SK-N-MC (cell line): ENCODE measurements at regions not wholly inside any gene's neighbourhood (a gene's known extent, or its start where the extent isn't known, plus 50 kb on each side); places are given as distances from the start of the nearest gene placed in this dataset.

Experiments
- DNase-seq: peaks from one replicate; pipeline ENCODE4 v3.0.0-alpha.2; 2011; ENCODE audit warnings: low read depth, low spot score
- H3K27ac ChIP-seq: fragments of 200-600 bp; sonication (generic); 2 replicates; pipeline ENCODE4 v1.5.1; 2016; ENCODE audit warnings: mixed run types
- H3K36me3 ChIP-seq: fragments of 200-600 bp; sonication (generic); 2 replicates; pipeline ENCODE4 v1.6.1; 2017; ENCODE audit warnings: antibody characterized with exemption, low read length, mixed read lengths; ENCODE audit not compliant: insufficient read depth
- H3K4me3 ChIP-seq: fragments of 200-600 bp; sonication (generic); 2 replicates; pipeline ENCODE4 v1.5.1; 2016
- H3K9ac ChIP-seq: fragments of 200-600 bp; sonication (generic); 2 replicates; pipeline ENCODE4 v1.8.0; 2017; ENCODE audit warnings: mixed run types, mixed read lengths; ENCODE audit not compliant: insufficient read length
- H3K9me3 ChIP-seq: fragments of 200-600 bp; sonication (generic); 2 replicates; pipeline ENCODE4 v1.6.1; 2017; ENCODE audit warnings: low read depth, mild to moderate bottlenecking, antibody characterized with exemption, low read length, moderate library complexity, mixed read lengths
- EZH2 ChIP-seq: fragments of 200-600 bp; sonication (generic); IDR thresholded peaks from one replicate; pipeline ENCODE4 v1.6.1; 2017; ENCODE audit warnings: antibody characterized with exemption
- FOXP2 ChIP-seq: optimal IDR thresholded peaks from 2 replicates; pipeline ENCODE3; 2011; ENCODE audit warnings: mild to moderate bottlenecking, moderate library complexity; ENCODE audit not compliant: insufficient read depth; ENCODE audit errors: extremely low read length, control extremely low read depth
- POLR2AphosphoS5 ChIP-seq: IDR thresholded peaks from 2 replicates; pipeline ENCODE4 v1.6.1; 2012; ENCODE audit warnings: mild to moderate bottlenecking, low read depth, low read length, borderline replicate concordance

GRCh38 chr2:382728-383022 is 94.8 kb upstream of the ALKAL2 start:
- TF ChIP-seq POLR2AphosphoS5, result no peak
- no peak for TF ChIP-seq FOXP2
- TF ChIP-seq EZH2, result no peak
- no peak for DNase-seq
- Histone ChIP-seq H3K27ac (no peak overlapping the region), H3K9me3 (no peaks in the 10 kb centered on the region), H3K36me3 (no peaks in the 10 kb centered on the region), H3K9ac (no peak overlapping the region), H3K4me3 (no peak overlapping the region)

DNA sequence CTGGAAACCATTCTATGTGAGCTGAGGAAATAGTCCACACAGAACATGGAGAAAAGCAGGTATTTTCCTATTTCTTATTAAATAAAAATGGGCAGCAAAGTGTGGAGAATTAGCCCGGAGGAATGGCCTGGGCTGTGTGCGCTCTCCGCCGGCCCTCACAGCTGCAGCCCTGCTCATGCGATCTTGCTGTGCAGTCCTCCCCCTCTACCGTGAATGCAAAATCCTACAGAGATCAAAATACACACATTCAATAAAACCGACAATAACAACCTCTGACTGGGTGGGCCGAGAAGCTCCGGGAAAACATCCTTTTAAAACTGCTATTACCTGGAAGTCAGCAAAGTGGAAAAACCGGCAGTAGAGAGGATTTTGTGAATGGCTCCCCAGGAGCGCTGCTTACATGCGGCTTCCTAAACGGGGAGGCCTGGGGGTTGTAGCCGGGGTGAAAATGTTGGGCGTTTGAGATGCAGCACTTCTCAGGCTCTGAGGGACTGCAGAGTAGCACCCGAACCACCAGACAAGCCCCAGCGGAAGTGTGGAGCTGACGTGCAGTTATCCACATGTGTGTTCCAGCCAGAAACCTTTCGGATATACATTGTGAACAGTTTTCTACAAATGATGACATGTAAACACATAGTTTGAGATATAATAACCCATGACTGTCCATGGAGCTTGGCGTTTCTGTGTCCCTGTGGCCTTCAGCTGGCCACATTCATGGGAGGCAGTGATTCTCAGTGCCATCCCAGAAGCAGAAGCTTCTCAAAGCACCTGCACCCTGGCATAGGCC is 94.2 kb upstream of the ALKAL2 start:
- Histone ChIP-seq H3K36me3 (no peaks in the 10 kb centered on the region), H3K9ac (no peak overlapping the region), H3K4me3 (no peak overlapping the region), H3K27ac (no peak overlapping the region), H3K9me3 (no peaks in the 10 kb centered on the region)
- no peak for DNase-seq
- TF ChIP-seq FOXP2 (no peak), POLR2AphosphoS5 (no peak), EZH2 (no peak)

DNA sequence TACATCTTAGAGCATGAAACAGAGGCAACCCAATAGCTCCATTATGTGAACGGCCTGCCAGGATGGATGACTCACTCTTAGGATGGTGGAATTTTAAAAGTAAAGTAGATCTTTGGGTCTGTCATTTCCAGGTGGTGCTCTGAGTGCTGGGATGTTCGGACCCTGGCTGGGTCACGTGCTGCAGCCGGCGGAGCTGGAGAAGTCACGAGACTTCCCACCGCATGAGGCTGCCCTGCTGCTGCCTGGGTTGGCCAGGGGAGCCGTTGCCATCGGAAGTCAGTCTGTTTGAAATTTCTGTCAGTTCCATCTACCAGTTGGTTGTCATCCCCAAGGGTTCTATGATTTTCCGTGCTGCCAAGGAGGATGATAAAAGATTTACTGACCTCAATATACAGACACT is 93.3 kb upstream of the ALKAL2 start:
- H3K4me3 ChIP-seq, result no peak overlapping the region
- TF ChIP-seq EZH2 (no peak), FOXP2 (no peak), POLR2AphosphoS5 (no peak)
- H3K9me3 ChIP-seq, result no peaks in the 10 kb centered on the region
- H3K27ac ChIP-seq, result no peak overlapping the region
- no peak for DNase-seq
- H3K36me3 ChIP-seq, result no peaks in the 10 kb centered on the region
- no peak overlapping the region for H3K9ac ChIP-seq

DNA sequence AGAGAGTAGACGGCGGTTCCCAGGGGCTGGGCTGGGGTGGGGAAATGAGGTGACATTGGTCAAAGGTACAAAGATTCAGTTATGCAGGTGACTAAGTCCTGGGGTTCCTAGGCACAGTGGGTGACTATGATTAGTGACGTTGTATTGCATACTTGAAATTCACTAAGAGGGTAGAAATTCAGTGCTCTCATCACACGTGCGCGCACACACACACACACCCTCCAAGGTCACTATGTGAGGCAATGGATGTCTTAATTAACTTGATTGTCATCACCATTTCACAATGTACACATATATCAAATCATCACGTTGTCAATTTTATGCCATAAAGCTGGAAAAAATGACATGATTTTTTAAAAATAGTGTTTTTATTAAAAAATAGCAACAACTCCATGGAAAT is 92.9 kb upstream of the ALKAL2 start:
- DNase-seq, result no peak
- no peak overlapping the region for H3K27ac ChIP-seq
- H3K9me3 ChIP-seq, result no peaks in the 10 kb centered on the region
- no peaks in the 10 kb centered on the region for H3K36me3 ChIP-seq
- TF ChIP-seq FOXP2, result no peak
- no peak for TF ChIP-seq EZH2
- no peak for TF ChIP-seq POLR2AphosphoS5
- no peak overlapping the region for H3K9ac ChIP-seq
- no peak overlapping the region for H3K4me3 ChIP-seq

GRCh38 chr2:380221-380620 is 92.3 kb upstream of the ALKAL2 start:
- H3K9ac ChIP-seq, result no peak overlapping the region
- H3K27ac ChIP-seq, result no peak overlapping the region
- no peak for DNase-seq
- no peaks in the 10 kb centered on the region for H3K9me3 ChIP-seq
- H3K4me3 ChIP-seq, result no peak overlapping the region
- TF ChIP-seq POLR2AphosphoS5 (no peak), FOXP2 (no peak)
- H3K36me3 ChIP-seq, result no peaks in the 10 kb centered on the region

GRCh38 chr2:379778-380177 is 91.9 kb upstream of the ALKAL2 start:
- DNase-seq, result no peak
- no peak overlapping the region for H3K27ac ChIP-seq
- H3K36me3 ChIP-seq, result no peaks in the 10 kb centered on the region
- TF ChIP-seq FOXP2 (no peak), POLR2AphosphoS5 (no peak), EZH2 (no peak)
- no peak overlapping the region for H3K9ac ChIP-seq
- H3K9me3 ChIP-seq, result no peaks in the 10 kb centered on the region
- no peak overlapping the region for H3K4me3 ChIP-seq

- Histone ChIP-seq H3K4me3 (no peak overlapping the region), H3K36me3 (no peaks in the 10 kb centered on the region), H3K27ac (no peak overlapping the region), H3K9me3 (no peaks in the 10 kb centered on the region), H3K9ac (no peak overlapping the region)
- no peak for DNase-seq
- TF ChIP-seq POLR2AphosphoS5 (no peak), EZH2 (no peak), FOXP2 (no peak)
These were observed 90.5 kb upstream of the ALKAL2 start for GRCh38 chr2:378364-378763.

- H3K36me3 ChIP-seq, result no peaks in the 10 kb centered on the region
- no peaks in the 10 kb centered on the region for H3K9me3 ChIP-seq
- DNase-seq, result no peak
- H3K27ac ChIP-seq, result no peak overlapping the region
- H3K4me3 ChIP-seq, result no peak overlapping the region
- TF ChIP-seq FOXP2 (no peak), EZH2 (no peak), POLR2AphosphoS5 (no peak)
- H3K9ac ChIP-seq, result no peak overlapping the region
These were observed 89.5 kb upstream of the ALKAL2 start for GRCh38 chr2:377414-377813.

DNA sequence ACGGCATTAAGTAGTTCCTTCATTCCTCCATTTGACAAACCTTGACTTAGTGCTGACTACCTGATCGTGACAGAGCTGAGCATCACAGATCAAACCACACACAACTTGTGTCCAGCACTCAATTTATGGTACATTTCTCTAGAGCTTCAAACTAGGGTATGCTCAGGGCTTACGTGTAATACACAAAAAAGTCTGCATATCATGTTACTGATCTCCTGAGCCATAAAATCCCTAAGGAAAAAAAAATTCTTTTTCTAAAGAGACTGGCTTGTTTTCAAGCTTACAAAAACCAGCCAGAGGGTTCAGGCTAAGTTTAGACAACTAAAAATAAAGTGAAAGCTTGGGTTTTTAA is 88.0 kb upstream of the ALKAL2 start:
- Histone ChIP-seq H3K36me3 (no peaks in the 10 kb centered on the region), H3K9me3 (no peaks in the 10 kb centered on the region), H3K4me3 (no peak overlapping the region), H3K9ac (no peak overlapping the region), H3K27ac (no peak overlapping the region)
- no peak for DNase-seq
- TF ChIP-seq POLR2AphosphoS5 (no peak), FOXP2 (no peak), EZH2 (no peak)
